NK-92 treated with Interleukin-12 subunit alpha and Interleukin-12 subunit beta, amount 100 ng/mL, for 24 hours (cell line): ENCODE measurements at regions not wholly inside any gene's neighbourhood (a gene's known extent, or its start where the extent isn't known, plus 50 kb on each side); places are given as distances from the start of the nearest gene placed in this dataset.

Experiments
- DNase-seq: peaks from one replicate; lab custom pipeline; 2025; lab: John Stamatoyannopoulos, UW

- no peak for DNase-seq
These were observed 282.0 kb upstream of the ADARB2 start for GRCh38 chr10:2019281-2019680.

GRCh38 chr10:2014541-2014940 is 277.2 kb upstream of the ADARB2 start:
- DNase-seq = no peak

GRCh38 chr10:2012209-2012608 is 274.9 kb upstream of the ADARB2 start:
- no peak for DNase-seq

GRCh38 chr10:2011106-2011716 is 273.9 kb upstream of the ADARB2 start:
- no peak for DNase-seq

- DNase-seq = no peak
These were observed 268.2 kb upstream of the ADARB2 start for GRCh38 chr10:2005546-2005945.

GRCh38 chr10:1992930-1993329 is 255.6 kb upstream of the ADARB2 start:
- no peak for DNase-seq

- DNase-seq = no peak
These were observed 251.8 kb upstream of the ADARB2 start for GRCh38 chr10:1989090-1989489.

- DNase-seq = no peak
These were observed 244.7 kb upstream of the ADARB2 start for GRCh38 chr10:1981976-1982375.

- DNase-seq = no peak
These were observed 243.1 kb upstream of the ADARB2 start for GRCh38 chr10:1980459-1980858.

GRCh38 chr10:1978584-1978983 is 241.3 kb upstream of the ADARB2 start:
- no peak for DNase-seq

- DNase-seq = no peak
These were observed 240.1 kb upstream of the ADARB2 start for GRCh38 chr10:1977461-1977860.

GRCh38 chr10:1972406-1972805 is 235.1 kb upstream of the ADARB2 start:
- DNase-seq = no peak

GRCh38 chr10:1968257-1969033 is 231.1 kb upstream of the ADARB2 start:
- no peak for DNase-seq

- DNase-seq = no peak
These were observed 229.5 kb upstream of the ADARB2 start for GRCh38 chr10:1966712-1967376.

- DNase-seq = no peak
These were observed 227.2 kb upstream of the ADARB2 start for GRCh38 chr10:1964476-1964875.

- no peak for DNase-seq
These were observed 226.0 kb upstream of the ADARB2 start for GRCh38 chr10:1963341-1963740.

GRCh38 chr10:1961989-1962388 is 224.7 kb upstream of the ADARB2 start:
- no peak for DNase-seq

GRCh38 chr10:1960982-1961381 is 223.7 kb upstream of the ADARB2 start:
- no peak for DNase-seq

- peak; percentile 1 for DNase-seq
These were observed 219.7 kb upstream of the ADARB2 start for GRCh38 chr10:1957057-1957456.

GRCh38 chr10:1954300-1954699 is 217.0 kb upstream of the ADARB2 start:
- no peak for DNase-seq

- no peak for DNase-seq
These were observed 215.1 kb upstream of the ADARB2 start for GRCh38 chr10:1952126-1953095.
